HG03457 (cell line): ENCODE measurements at regions not wholly inside any gene's neighbourhood (a gene's known extent, or its start where the extent isn't known, plus 50 kb on each side); places are given as distances from the start of the nearest gene placed in this dataset.
"Not testable (repeated sequence)": the region's sequence is repeated elsewhere in the genome, so short reads cannot be mapped to it uniquely, and the experiment has no call there.

Experiments
- ATAC-seq: cut with Tn5 transposase; IDR thresholded peaks from one replicate; pipeline ENCODE4 v1.9.1; 2021; ENCODE audit warnings: moderate number of reproducible peaks; ENCODE audit not compliant: unreplicated experiment

DNA sequence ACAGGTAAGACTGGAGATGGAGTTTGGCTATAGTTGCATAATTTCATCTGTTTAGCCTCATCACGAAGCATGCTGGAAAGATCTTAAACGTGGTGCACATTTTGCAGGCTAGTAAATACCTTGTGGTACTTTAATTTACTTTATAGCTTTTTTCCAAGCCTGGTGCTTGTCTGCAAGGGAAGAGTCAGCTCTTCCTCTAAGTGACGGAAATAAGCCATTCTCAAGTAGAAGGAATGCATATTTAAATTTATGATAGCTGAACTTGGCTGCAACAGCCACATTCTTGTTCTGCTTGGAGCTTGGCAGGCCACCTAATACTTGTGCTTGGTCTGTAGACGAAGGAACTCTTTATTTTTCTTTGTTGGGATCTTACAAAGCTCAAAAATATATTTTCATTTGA is 188.0 kb upstream of the PIK3R1 start:
- ATAC-seq: no peak

DNA sequence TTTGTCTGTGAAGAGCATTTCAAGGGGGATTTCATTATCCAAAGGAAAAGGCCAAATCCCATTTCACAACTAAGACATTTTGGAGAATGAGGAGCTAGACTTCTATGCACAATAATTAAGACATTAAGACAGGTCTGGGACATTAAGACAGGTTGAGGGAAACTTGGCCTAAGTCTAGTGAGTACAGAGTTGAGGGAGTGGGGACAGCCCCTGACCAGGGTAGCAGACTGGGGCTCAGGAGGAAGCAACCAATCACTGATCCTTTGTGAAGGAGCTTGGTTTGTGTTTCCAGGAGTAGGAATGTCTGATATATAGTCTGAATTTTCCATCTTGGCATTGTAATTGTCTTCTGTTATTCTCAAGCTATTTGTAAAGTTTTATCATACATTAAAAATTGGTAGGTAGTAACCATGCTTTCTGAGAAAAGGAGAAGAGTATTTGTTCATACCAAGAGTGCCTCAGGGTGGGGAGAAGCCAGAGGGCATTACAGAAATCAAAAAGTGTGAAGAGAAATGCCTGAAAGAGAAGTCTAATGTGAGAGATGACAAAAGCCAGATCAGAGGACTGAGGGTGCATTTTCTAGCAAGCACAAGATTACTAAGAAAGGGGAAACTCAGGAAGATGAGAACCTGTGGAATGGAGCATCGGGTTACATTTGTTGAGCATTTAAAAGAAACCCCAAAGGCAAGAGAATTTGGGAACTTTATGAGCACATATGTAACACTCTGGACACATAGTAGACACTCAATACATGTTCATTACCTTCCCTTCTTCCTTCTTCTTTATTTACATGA is 189.3 kb upstream of the PIK3R1 start:
- no peak for ATAC-seq

DNA sequence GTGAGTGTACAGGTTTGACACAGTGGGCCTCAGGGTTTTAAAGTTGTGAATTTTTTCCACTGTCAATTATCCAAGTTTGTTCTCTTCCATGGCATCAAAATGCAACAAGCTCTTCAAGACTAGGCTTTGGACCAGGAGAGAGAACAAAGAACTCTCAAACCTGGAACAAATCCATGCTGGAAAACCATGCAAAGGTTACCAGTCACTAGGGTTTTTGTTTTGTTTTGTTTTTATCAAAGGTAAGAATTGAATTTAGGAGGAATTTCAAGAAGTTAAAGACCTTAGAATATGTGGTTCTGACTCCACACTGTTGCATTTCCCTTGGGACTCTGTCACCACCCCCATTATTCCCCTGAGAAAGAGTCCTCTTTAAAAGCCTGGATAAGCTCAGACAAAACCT is 191.1 kb upstream of the PIK3R1 start:
- no peak for ATAC-seq

DNA sequence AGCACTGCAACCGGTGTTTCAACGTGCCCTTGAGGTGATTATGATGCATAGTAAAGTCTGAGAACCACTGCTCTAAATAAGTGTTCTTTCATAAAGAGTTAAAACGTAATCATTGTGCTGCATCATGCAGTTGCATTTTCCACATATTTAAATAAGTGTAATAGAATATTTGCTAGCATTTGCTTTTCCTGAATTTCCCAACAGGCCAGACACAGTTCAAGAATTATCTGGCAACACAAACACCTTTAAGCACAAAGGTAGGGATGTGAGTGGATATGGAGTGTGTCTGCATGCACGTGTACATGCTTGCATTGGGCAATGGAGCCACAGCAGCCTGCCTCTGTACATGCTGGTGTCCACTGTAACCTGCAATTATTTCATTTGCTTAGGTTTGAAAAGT is 193.6 kb upstream of the PIK3R1 start:
- no peak for ATAC-seq

DNA sequence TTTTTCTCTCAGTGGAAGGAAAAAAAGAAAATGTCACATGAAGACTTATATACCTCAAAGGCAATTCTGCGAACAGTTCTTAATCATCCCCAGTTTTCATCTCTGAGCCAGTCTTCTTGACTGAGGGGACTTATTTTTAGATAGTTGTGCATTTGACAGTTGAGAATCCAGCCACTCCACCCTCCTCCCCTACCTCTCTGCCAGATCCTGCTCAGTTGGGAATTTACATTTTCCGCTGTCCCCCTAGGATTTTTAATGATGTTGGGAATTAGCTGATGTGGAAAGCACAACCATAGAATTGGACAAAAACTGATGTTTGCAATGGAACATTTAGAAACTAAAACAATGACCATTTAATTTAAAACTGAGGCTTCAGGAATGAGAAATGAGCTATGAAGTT is 194.3 kb upstream of the PIK3R1 start:
- no peak for ATAC-seq

DNA sequence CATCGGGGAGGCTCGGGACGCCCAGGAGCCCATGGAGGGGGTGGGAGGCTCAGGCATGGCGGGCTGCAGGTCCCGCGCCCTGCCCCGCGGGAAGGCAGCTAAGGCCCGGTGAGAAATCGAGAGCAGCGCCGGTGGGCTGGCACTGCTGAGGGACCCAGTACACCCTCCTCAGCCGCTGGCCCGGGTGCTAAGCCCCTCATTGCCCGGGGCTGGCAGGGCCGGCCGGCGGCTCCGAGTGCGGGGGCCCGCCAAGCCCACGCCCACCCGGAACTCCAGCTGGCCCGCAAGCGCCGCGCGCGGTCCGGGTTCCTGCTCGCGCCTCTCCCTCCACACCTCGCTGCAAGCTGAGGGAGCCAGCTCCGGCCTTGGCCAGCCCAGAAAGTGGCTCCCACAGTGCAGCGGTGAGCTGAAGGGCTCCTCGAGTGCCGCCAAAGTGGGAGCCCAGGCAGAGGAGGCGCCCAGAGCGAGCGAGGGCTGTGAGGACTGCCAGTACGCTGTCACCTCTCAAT is 195.0 kb upstream of the PIK3R1 start:
- not testable (repeated sequence) for ATAC-seq

DNA sequence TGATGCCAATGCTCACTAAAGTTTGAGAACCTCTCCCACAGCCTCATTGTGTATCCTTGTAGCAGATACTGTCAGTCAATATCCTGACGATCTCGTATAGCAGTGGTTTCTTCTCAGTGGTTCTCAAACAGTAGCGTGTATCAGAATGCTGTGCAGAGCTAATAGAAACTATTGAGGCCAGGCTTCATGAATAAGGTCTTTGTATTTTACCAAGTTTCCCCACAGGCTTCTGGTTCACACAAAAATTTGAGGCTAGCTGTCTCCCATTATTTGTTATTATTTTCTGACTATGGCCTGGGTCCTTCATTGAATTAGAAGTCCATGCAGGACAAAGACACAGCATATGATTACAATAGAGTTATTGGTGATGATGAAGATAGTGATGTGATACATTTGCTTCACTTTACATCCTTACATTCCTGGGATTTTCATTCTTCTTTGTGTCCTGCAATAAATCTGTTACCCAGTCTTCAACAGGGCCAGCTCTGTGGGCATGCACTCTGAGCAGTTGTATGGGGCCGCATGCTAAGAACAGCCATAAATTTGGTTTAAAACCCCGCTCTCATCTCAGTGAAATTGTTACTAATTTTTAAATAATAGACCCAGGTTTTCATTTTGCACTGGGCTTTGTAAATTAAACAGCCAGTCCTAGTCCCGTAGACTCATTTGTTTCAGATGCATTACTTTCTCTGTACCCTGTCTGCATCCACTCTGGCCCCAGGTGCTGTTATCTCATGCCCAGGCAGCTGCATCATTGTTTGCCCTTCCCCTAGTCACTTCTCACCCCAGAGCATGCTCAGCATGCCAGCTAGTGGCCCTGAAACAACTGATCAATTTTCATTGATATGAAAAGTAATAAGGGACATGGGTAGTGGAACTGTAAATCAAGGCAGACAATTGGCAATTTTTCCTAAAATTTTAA is 199.9 kb upstream of the PIK3R1 start:
- ATAC-seq: no peak

DNA sequence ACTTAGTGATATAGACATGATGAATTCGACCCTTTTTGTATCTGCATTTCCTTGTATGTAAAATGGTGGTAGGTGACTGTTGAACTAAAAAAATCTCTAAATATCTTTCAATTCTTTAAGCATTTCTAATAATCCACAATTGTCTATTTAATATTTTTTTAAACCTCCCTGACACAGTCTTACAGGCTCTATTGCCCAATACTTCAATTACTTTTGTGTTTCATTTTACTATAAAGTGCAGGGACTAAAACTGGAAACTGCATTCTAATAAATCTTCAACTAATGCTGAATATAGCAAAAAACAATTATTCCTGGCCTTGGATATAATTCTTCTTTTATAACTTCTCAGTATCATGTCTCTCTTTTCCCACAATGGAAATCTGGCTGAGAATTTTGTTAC is 202.7 kb upstream of the PIK3R1 start:
- no peak for ATAC-seq

DNA sequence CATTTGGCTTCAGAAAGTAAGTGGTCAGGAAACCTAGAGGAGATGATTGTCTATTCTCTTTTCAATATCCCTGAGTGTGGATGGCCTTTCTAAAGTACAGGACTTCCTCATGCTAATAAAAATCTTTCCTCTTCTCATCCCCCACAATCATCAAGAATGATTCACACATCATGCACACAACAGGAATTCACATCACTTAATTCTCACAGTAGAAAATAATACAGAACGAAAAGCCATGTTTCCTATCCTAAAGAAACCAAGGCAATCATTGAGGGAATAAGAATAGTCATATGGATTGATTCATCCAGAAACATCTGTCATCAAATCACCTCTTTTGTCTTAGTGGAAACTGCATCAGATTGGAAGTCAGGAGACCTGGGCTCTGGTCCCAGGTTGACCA is 203.1 kb upstream of the PIK3R1 start:
- no peak for ATAC-seq

DNA sequence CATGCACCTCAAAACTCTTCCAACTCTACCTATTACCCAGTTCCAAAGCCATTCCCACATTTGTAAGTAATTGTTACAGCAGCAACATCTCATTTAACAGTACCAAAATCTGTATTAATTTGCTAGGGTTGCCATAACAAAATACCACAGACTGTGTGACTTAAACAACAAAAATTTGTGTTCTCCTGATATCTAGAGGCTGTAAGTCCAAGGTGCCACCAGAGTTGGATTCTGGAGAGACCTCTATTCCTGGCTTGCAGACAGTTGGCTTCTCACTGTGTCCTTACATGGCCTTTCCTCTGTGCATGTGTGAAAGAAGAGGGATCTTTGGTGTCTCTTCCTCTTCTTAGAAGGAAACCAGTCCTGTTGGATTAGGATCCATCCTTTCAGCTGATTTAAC is 203.8 kb upstream of the PIK3R1 start:
- no peak for ATAC-seq

DNA sequence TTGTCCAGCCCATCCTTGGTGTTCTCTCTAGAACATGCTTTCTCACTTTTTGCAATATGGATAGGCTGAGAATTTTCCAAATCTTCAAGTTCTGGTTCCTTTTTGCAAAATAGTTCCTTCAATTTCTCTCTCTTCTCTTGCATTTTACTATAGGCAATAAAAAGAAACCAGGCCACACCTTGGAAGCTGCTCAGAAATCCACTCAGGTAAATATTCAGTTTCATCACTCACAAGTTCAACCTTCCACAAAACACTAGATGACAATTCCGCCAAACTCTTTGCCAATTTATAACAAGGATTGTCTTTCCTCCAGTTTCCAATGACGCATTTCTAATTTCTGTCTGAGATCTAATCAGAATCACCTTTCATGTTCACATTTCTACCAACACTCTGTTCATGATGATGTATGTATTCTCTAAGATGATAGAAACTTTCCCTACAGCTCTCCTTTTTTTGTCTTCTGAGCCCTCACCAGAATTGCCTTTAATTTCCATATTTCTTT is 204.2 kb upstream of the PIK3R1 start:
- no peak for ATAC-seq

DNA sequence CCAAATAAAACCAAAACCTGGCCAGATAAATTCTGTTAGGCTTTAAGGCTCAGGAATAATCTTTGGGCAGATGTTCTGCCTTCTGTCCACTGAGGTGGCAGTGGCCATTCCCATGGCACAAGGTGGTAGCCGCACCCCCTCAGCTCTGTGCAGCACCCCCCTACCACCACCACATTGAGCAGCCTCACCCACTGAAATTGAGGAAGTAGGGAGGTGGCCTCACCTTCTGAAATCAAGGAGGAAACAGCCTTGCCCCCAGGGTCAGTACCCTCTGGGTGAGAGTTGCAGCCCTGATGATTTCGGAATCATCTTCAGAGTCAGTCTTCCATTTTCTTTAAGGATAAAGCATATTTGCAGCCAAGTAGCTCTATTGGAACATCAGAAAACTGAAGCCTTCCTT is 204.8 kb upstream of the PIK3R1 start:
- no peak for ATAC-seq

DNA sequence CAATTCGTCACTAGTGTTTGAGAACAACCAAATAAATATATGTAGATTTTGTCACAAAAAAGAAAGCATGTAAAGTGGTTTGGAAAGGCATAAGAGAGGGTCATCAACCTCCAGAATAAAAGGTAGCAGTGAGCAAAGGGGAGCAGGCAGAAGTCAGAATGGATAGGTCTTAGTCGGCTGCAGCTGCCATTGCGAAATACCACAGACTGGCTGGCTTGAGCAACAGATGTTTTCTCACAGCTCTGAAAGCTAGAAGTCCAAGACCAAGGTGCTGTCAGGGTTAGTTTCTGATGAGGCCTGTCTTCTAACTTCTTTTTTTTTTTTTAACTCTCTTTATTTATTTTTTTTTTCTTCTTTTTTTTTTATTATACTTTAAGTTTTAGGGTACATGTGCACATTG is 208.1 kb upstream of the PIK3R1 start:
- no peak for ATAC-seq

DNA sequence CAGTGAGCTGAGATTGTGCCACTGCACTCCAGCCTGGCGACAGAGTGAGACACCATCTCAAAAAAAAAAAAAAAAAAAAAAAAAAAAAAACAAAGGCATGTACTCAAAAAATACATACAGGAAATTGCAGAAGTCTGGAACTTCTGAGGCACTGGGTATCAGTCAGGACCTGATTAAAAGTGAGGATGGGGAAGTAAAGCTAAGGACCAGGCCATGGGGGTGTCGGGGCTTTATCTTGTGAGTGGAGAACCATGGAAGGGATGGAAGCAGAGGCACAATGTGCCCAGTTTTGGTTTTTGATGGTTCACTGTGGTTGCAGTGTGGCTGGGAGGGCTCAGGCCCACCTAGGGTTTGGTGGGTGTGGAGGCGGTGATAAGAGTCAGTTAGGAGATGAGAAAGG is 212.7 kb upstream of the PIK3R1 start:
- no peak for ATAC-seq

DNA sequence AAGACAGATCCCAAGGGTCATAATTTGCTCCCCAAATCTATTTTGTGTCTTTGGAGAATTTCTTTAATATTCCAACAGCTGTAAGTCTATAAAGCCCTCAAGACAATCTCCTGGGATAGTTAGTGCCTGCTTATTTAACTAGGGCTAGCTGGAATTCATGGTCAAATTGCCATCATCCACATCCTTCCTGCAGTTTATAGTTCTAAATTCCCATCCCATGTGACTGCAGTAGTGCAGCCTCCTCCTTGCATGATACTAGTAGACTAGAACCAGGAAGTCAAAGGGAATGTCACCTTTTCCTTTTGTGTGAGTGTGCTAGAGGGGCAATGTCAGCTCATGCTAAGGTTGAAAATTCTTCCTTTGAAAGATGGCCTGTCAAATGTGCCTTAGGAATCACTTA is 214.8 kb upstream of the PIK3R1 start:
- no peak for ATAC-seq

DNA sequence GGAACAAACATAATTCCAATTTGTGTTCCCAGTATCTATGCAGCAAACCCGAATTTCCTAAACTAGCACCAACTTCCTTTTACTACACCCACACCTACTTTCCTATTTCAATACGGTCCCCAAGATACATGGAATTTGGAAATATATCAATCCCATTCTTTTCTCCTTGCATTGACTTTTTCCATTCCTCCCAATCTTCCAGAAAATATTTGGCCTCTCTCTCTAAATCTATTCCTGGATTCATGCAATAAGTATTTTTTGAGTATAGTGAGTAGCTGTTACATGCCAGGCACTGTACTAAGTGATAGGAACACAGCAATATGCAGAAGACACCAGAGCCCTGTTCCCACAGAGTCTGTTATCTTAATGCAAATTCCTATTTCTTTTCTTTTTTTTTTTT is 216.2 kb upstream of the PIK3R1 start:
- no peak for ATAC-seq

DNA sequence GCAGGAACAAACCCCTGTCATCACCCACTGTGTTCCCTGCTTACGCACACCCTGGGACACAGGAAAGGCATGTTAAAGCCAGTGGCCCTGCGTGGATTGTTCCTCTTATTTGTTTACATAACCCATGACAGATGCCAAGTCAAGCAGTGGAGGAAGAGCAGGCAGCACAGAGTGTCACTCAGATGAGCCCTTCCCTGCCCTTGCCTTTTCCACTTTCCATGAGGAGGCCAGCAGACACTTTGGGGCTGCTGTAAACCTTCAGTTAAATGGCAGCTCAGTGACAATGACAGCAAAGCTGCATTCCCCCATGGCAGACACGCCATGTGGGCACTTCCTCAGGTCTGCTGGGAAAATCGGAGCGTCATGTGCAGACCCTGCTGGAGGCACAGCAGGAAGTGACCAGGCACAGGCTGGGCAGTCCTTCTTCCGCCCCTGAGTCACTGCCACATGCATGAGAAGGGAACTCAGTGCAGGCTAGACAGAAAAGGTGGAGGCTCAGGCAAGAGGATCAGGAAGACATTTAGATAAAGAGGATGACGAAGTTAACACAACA is 216.8 kb upstream of the PIK3R1 start:
- ATAC-seq: no peak

DNA sequence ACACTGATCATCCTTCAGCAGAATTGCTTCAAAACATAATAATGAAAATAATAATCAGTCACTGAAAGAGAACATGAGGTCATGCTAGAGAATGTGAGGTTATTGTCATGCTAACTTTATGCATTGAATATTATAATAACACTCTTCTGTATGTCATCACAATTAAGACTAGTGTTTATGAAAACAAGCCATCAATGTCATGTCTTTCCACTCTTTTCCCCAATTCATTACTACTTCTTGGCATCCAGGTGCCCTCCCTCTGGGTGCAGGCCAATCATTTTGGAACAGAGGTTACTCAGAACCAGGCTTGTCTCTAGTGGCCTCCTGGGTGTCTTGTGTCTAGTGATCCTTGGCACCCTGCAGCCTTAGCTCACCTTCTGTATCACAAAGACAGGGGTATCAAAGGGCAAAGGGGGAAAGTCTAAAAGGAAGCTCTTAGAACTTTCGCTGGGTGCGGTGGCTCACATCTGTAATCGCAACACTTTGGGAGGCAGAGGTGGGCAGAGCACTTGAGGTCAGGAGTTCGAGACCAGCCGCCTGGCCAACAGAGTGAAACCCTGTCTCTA is 217.6 kb upstream of the PIK3R1 start:
- ATAC-seq: no peak

DNA sequence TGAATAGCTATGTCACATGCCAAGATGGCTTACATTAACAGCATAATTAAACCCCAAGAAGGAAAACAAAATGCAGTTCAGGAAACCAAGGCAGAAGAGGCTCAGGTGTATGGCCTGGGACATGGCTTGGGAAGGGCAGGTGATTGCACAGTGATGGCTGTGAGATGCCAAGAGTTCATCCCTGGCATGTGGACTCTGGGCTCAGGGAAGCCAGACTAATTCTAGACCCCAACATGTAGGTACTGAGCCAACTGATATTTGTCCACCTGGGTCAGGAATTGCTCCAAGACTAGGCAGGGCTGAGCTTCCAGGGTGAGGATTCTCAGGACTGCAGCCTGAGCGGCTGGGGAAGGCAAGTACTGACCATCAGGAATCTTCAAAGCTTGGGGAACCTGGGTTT is 218.4 kb upstream of the PIK3R1 start:
- no peak for ATAC-seq

DNA sequence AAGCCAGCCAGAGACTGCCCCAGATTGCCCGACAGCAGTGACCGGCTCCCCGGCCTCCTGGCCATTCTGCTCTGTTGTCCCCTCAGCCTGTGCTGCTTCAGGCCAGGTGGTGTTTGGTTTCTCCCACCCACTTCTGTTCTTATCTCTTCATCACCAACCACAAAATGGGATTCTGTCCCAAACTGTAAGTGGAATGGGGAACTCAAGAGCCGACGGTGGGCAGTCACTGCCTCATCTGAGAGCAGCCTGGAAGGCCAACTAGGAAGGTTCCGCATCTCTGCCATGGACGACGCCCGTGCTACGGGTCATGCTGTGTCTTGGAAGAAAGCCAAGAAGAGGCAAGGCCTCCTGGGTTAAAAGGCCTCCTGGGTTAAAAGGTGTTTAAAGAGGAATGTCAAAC is 219.0 kb upstream of the PIK3R1 start:
- ATAC-seq: no peak

DNA sequence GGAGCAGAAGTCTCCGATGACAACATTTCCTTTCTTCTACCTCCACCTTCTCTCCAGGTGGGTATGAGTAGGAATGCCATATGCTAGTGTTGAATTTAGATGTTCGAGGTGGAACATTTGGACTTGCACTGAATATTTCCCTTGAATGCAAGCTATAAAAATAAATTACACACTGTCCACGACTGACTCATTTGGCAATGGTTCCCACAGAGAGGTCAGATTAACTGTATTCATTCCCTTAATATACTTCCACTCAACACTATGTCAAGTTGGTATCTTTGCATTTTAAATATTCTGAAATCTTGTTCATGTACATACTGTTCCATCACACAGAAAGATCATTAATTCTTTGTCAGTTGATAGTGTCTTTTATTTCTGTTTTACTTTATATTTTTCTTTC is 222.6 kb upstream of the PIK3R1 start:
- ATAC-seq: no peak
